GM12874 (cell line): ENCODE measurements at regions not wholly inside any gene's neighbourhood (a gene's known extent, or its start where the extent isn't known, plus 50 kb on each side); places are given as distances from the start of the nearest gene placed in this dataset.

Experiments
- CTCF ChIP-seq: IDR thresholded peaks from 2 replicates; pipeline ENCODE4 v1.5.1; 2011; ENCODE audit warnings: low read depth, mild to moderate bottlenecking, control low read depth, low read length, moderate library complexity; ENCODE audit not compliant: insufficient read depth

GRCh38 chr5:7080501-7080900, 315.4 kb upstream of the ADCY2 start:
- no peak for TF ChIP-seq CTCF

DNA sequence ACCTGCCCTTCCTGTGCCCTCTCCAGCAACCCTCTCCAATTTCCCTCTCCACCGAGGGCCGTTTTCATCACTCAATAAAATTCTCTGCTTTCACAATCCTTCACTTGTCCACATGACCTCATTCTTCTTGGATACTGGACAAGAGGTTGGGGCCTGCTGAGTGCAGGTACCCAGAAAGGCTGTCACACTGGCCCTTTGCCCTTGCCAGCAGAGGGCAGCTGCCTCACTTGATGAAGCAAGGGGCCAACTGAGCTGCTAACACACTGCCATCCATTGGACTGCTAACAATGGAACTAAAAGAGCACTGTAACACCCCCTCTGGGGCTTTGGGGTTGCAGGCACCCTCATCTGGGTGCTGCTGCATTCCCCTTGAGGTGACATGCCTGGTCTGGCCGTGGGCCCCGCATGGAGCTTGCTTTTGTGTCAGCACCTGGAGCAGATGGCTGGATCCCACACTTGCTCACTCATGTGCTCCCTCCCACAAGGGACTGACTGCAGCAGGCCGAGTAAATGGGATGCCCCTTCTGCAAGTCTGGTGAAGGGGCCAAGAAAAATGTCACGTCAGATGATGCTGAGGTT, 308.1 kb upstream of the ADCY2 start:
- TF ChIP-seq CTCF: no peak

- no peak for TF ChIP-seq CTCF
Measured at GRCh38 chr5:7088849-7089248, 307.1 kb upstream of the ADCY2 start.

DNA sequence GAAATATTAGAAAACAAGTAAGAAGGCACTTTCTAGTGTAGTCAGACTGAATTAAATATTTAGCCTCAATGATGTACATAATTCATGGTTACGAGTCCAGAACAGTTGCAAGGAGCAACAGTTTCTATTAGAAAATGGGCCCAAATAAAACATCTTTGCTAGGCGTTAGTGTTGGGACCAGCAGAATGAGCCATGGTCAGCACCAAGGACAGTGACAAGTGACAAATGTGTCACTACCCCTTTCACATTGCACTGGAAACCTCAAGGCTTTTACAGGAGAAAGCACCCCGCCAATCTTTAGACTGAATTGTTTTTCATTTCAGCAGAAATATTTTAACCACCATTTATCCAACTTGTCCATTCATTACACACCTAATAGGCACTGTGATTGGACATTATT, 301.3 kb upstream of the ADCY2 start:
- no peak for TF ChIP-seq CTCF

- no peak for TF ChIP-seq CTCF
Measured at GRCh38 chr5:7096294-7096693, 299.6 kb upstream of the ADCY2 start.

DNA sequence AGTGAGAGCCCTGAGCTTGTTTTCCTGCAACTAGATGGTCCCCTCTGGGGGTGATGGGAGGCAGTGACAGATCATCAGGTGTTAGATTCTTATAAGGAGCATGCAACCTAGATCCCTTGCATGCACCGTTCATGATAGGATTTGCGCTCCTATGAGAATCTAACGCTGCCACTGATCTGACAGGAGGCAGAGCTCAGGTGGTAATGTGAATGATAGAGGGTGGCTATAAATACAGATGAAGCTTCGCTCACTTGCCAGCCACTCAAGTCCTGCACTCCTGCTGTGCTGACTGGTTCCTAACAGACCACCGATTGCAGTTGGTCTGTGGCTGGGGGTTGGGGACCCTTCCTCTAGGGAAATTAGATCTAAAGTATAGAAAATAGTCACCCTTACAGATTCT, 290.6 kb upstream of the ADCY2 start:
- TF ChIP-seq CTCF: no peak

GRCh38 chr5:7117961-7118360, 278.0 kb upstream of the ADCY2 start:
- TF ChIP-seq CTCF: no peak
